Progenitor cell of endocrine pancreas (in vitro differentiated cells): ENCODE measurements at regions not wholly inside any gene's neighbourhood (a gene's known extent, or its start where the extent isn't known, plus 50 kb on each side); places are given as distances from the start of the nearest gene placed in this dataset.

Experiments used
- DNase-seq: peaks from one replicate; pipeline ENCODE4 v3.0.0; 2021; ENCODE audit warnings: low spot score; ENCODE audit not compliant: unreplicated experiment
- H3K27ac Mint-ChIP-seq: 2 replicates; pipeline ENCODE4 v1.8.0; 2021; ENCODE audit warnings: mild to moderate bottlenecking, moderate library complexity, mixed read lengths
- H3K27me3 Mint-ChIP-seq: 2 replicates; pipeline ENCODE4 v1.8.0; 2021; ENCODE audit warnings: mixed read lengths
- H3K36me3 Mint-ChIP-seq: 2 replicates; pipeline ENCODE4 v1.8.0; 2022; ENCODE audit warnings: mixed read lengths; ENCODE audit not compliant: insufficient read depth
- H3K4me1 Mint-ChIP-seq: 2 replicates; pipeline ENCODE4 v1.8.0; 2021; ENCODE audit warnings: low read depth, mixed read lengths
- H3K4me3 Mint-ChIP-seq: 2 replicates; pipeline ENCODE4 v1.8.0; 2021; ENCODE audit warnings: low read depth, mild to moderate bottlenecking, moderate library complexity, mixed read lengths
- H3K9me3 Mint-ChIP-seq: 2 replicates; pipeline ENCODE4 v1.8.0; 2021; ENCODE audit warnings: low read depth, mixed read lengths
- CTCF ChIP-seq: fragments of 200-600 bp; sonication (generic); IDR thresholded peaks from one replicate; pipeline ENCODE4 v1.5.0; 2021; ENCODE audit warnings: antibody characterized with exemption, mild to moderate bottlenecking; ENCODE audit not compliant: unreplicated experiment

- Mint-ChIP-seq H3K27me3 (no peaks in the 10 kb centered on the region), H3K9me3 (no peaks in the 10 kb centered on the region), H3K27ac (no peak overlapping the region), H3K4me1 (peaks cover 2% of the 10 kb centered on the region), H3K36me3 (no peaks in the 10 kb centered on the region), H3K4me3 (no peak overlapping the region)
- no peak for TF ChIP-seq CTCF
- DNase-seq, result no peak
Measured at GRCh38 chrX:138929926-138930582, 218.5 kb upstream of the FGF13 start.

- H3K4me3 Mint-ChIP-seq, result no peak overlapping the region
- H3K36me3 Mint-ChIP-seq, result no peaks in the 10 kb centered on the region
Measured at GRCh38 chrX:138928737-138929459, 217.4 kb upstream of the FGF13 start.

DNA sequence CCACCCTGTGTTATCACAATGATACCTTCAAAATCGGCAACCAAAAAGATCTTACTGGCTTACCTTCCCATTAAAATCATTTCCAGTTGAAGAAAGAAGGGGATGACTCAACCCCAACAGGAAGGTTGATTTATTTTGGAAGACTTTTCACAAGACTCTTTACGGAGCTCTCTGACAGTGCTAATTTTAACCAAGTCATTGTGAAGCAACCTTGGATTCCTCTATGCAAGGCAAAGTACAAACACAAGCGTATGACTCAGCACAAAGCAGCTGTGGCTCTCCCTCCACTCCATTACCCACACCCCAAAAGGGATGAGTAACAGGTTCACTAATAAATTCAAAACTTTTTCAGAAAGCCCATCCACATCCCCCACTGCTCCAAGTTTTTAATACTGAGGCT lies 213.8 kb upstream of the FGF13 start:
- no peak overlapping the region for H3K27ac Mint-ChIP-seq
- H3K4me3 Mint-ChIP-seq, result no peak overlapping the region
- no peak for DNase-seq

More at GRCh38 chrX:138928737-138929459, 217.4 kb upstream of the FGF13 start:
- no peaks in the 10 kb centered on the region for H3K4me1 Mint-ChIP-seq
- no peaks in the 10 kb centered on the region for H3K27me3 Mint-ChIP-seq
- no peak for TF ChIP-seq CTCF
- no peak overlapping the region for H3K27ac Mint-ChIP-seq
- H3K9me3 Mint-ChIP-seq, result no peaks in the 10 kb centered on the region
- DNase-seq, result no peak

DNA sequence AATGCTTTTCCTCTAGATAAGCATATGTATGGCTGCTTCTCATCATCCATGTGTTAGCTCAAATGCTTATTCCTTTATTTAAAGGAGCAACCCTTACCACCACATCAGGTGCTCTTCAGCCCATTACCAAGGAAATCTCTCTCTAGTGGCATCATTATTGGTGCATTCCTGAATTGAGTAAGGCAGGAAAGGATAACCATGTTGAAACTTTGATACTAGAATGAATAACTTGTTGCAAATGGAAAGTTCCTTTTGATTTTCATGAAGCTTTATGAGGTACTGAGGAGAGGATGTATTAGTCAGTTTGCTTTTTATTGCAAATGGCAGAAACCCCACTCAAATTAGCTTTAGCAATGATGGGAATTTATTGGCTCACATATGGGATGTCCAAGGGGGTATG lies 212.3 kb upstream of the FGF13 start:
- no peak for TF ChIP-seq CTCF
- H3K36me3 Mint-ChIP-seq, result no peaks in the 10 kb centered on the region
- DNase-seq, result no peak
- no peak overlapping the region for H3K4me3 Mint-ChIP-seq
- H3K27me3 Mint-ChIP-seq, result no peaks in the 10 kb centered on the region
- H3K9me3 Mint-ChIP-seq, result no peaks in the 10 kb centered on the region
- H3K4me1 Mint-ChIP-seq, result no peaks in the 10 kb centered on the region
- H3K27ac Mint-ChIP-seq, result no peak overlapping the region

More for the DNA sequence above, 213.8 kb upstream of the FGF13 start:
- Mint-ChIP-seq H3K9me3 (no peaks in the 10 kb centered on the region), H3K36me3 (no peaks in the 10 kb centered on the region), H3K4me1 (no peaks in the 10 kb centered on the region), H3K27me3 (no peaks in the 10 kb centered on the region)
- TF ChIP-seq CTCF, result no peak

- Mint-ChIP-seq H3K4me3 (no peak overlapping the region), H3K36me3 (no peaks in the 10 kb centered on the region), H3K9me3 (no peaks in the 10 kb centered on the region), H3K27me3 (no peaks in the 10 kb centered on the region), H3K4me1 (peaks cover 1% of the 10 kb centered on the region), H3K27ac (no peak overlapping the region)
- DNase-seq, result no peak
- TF ChIP-seq CTCF, result no peak
Measured at GRCh38 chrX:138921031-138921430, 209.5 kb upstream of the FGF13 start.
